ENCODE measurements at regions not wholly inside any gene's neighbourhood (a gene's known extent, or its start where the extent isn't known, plus 50 kb on each side); places are given as distances from the start of the nearest gene placed in this dataset.

DNA sequence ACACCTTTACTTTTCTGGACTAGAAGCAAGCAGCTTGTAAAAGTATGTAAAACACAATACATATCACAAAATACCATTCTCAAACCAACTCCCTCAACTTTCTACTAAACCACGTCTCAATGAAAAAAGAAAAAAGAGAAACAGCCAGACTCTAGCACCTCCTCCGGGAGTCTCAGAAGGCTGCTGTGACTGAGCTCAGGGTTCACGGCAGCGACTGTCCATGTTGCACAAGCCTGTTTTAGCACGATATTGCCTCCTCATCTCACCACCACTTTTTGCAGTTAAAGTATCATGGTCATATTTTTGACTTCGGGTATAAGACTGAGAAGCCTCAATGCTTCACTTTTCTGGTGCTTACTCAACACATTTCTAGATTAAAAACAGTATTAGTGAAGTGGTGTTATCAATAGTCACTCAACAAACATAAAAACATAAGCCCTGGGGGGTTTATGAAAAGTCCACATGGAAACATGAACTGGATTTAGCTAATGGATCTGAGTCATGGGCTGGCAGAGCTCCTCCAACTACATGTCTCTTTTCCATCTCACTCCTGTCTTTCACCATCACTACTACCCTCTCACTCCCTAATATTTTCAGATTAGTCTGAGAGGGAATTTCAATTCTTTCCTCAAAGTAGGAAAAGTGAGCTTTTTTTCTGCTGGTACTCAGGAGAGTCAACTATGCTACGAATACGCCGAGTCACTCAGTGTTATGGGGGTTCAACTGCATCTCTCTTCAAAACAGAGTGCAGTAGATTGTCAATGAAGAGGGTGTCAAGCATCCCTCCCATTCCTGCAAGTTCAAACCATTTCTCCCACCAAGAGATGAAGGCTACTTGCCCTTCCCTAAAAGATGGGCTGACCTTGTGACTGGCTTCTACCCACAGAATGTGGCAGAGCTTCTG, 113.7 kb downstream of the OSR1 start:
- no peak overlapping the region for H3K27ac ChIP-seq
- TF ChIP-seq, protein P1, sequence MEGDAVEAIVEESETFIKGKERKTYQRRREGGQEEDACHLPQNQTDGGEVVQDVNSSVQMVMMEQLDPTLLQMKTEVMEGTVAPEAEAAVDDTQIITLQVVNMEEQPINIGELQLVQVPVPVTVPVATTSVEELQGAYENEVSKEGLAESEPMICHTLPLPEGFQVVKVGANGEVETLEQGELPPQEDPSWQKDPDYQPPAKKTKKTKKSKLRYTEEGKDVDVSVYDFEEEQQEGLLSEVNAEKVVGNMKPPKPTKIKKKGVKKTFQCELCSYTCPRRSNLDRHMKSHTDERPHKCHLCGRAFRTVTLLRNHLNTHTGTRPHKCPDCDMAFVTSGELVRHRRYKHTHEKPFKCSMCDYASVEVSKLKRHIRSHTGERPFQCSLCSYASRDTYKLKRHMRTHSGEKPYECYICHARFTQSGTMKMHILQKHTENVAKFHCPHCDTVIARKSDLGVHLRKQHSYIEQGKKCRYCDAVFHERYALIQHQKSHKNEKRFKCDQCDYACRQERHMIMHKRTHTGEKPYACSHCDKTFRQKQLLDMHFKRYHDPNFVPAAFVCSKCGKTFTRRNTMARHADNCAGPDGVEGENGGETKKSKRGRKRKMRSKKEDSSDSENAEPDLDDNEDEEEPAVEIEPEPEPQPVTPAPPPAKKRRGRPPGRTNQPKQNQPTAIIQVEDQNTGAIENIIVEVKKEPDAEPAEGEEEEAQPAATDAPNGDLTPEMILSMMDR (conservative IDR thresholded peaks at IDR 0.05), result no peak
- no peak for TF ChIP-seq ZFX (IDR thresholded peaks at IDR 0.05)

DNA sequence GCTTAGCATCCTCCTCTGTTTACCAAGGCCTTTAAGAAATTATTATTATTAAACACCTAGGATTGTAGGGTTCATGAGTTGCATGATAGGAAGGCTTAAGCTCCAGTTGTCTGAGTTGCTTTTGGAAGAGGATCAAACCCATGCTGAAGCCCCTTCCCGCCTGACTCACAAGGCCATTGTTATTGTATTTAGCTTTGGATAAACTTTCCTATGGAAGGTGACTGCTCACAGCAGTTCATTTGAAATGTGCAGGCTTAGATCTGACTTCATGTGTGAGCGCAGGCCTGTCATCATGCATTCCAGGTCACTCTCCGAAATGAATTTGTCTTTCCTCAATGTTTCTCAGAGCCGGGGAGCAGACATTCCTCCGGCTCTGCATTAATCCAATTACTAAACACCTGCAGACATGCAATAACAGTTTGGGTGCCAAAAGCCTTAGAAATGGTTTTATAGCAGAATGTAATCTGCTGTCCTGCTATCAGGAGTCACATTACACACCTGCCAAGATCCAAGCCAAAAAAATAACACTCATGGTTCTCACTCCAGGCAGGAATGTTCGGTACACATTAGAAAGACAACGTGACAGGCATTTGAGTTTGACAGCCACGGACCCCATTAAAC, 119.9 kb downstream of the OSR1 start:
- H3K27ac ChIP-seq, result no peak overlapping the region
- TF ChIP-seq, protein P1 (conservative IDR thresholded peaks at IDR 0.05), result no peak
- no peak for TF ChIP-seq ZFX (IDR thresholded peaks at IDR 0.05)

DNA sequence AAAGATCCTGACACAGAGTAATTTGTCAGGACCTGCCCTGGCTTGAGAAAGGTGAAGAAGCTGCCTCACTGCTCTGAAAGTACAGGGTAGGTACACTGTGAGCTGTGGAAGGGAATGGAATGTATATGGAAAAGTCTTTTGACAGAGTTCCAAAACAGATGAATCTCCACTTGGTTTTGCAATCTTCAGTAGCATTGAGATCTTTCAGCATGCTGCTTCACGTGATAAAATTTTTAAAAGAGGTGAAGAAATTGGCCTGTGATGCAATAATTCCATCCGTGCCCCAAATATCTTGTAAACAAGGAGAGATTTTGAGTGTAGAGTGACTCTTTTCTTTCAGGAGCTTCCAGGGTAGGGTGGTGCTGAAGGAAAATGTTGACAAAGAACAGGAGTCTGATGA, 123.1 kb downstream of the OSR1 start:
- no peak for TF ChIP-seq ZFX (IDR thresholded peaks at IDR 0.05)
- TF ChIP-seq, protein P1 (conservative IDR thresholded peaks at IDR 0.05), result no peak

DNA sequence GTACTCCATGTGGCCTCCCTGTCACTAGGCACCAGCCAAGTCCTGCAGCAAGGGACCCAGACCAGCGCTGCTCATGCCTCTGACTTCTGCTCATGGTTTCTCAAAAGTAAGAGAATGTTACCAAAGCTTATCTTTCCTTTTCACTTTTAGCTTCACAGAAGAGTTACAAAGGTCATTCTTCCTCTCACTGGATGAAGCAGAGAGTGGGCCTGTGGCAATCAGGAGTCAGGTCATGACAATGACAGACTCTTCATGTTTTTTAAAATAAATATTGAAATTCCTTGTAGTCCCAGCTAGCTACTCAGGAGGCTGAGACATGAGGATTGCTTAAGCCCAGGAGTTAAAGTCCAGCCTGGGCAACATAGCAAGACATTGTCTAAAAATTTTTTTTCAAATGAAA, 126.1 kb downstream of the OSR1 start:
- H3K27ac ChIP-seq, result no peak overlapping the region
- no peak for TF ChIP-seq ZFX (IDR thresholded peaks at IDR 0.05)
- TF ChIP-seq, protein P1 (conservative IDR thresholded peaks at IDR 0.05), result no peak

More for the DNA sequence above, 123.1 kb downstream of the OSR1 start:
- no peak overlapping the region for H3K27ac ChIP-seq

DNA sequence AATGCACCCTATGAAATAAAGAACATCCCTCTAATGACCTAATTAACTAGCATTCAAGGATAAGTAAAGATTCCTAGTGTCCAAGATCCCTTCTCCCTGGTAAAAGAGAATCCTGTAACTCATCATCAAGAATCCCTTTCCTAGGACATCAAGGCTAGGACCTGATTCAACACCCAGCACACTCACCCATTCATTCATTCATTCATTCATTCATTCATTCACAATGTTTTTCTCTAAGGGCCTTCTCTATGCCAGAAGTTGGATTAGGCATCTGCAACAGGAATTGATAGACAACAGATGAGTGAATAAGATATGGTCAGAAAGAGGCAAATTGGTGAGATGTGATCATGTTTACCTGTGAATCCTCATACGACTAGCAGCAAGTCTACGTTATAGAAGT, 126.8 kb downstream of the OSR1 start:
- no peak for TF ChIP-seq ZFX (IDR thresholded peaks at IDR 0.05)
- TF ChIP-seq, protein P1 (conservative IDR thresholded peaks at IDR 0.05), result no peak
- H3K27ac ChIP-seq, result no peak overlapping the region

DNA sequence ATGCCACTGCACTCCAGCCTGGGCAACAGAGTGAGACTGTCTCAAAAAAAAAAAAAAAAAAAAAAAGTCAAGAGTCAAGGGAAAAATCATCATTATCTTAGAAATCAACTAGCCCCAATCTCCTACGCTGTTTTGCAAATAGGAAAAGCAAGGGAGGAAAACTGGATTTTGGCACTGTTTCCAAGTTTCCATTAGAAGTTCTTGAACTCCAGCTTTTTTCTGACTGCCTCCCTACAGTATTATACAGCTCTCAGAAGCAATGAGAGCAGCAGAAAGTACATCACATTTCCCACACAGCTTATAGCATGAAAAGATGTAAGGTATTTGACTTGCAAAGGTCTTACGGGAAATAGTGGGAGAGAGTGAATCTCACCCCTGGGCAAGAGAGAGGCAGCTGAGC, 127.8 kb downstream of the OSR1 start:
- no peak for TF ChIP-seq ZFX (IDR thresholded peaks at IDR 0.05)
- TF ChIP-seq, protein P1 (conservative IDR thresholded peaks at IDR 0.05), result no peak
- no peak overlapping the region for H3K27ac ChIP-seq

DNA sequence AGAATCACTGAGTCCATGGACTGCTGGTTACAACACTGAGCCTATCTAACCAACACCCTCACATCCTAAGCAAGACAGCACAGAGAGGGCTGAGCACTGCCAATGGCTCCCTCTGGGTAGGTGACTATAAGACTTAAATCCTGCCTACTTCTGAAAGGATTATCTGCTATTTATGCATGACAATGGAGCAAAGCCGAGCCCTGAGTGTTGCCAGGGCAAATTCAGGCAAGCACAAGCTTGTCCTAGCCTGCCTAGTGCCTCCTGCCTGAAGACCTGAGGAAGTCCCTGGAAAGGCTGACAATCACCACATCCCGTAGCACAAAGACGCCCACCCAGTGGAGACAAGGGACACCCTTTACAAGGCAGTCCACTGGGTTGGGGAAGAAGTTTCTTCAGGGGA, 129.7 kb downstream of the OSR1 start:
- H3K27ac ChIP-seq, result no peak overlapping the region
- TF ChIP-seq ZFX (IDR thresholded peaks at IDR 0.05), result no peak
- TF ChIP-seq, protein P1 (conservative IDR thresholded peaks at IDR 0.05), result no peak
